IMR-90 (cell line): ENCODE measurements at regions not wholly inside any gene's neighbourhood (a gene's known extent, or its start where the extent isn't known, plus 50 kb on each side); places are given as distances from the start of the nearest gene placed in this dataset.

ENCODE experiments used
- ATAC-seq: fragments of 200-7000 bp; cut with Tn5 transposase; 2 replicates; pipeline ENCODE4 v1.9.1; 2020; ENCODE audit warnings: low read depth, mild to moderate bottlenecking, moderate library complexity
- BruUV-seq: library from RNA; stranded (reverse); fragments of 400-500 nt; replicated peaks from 2 replicates; lab custom pipeline; 2021; lab: Mats Ljungman, UMichigan
- CTCF ChIA-PET: fragments of 300-600 bp; formaldehyde crosslinking; extraction: SDS; loops from one replicate; lab custom pipeline; 2021; ENCODE audit warnings: antibody characterized with exemption; lab: Yijun Ruan, JAX
- POLR2A ChIA-PET: fragments of 300-600 bp; sonication (Branson Sonifier 250); formaldehyde crosslinking; loops from one replicate; lab custom pipeline; 2022; ENCODE audit warnings: antibody characterized with exemption; ENCODE audit not compliant: unreplicated experiment; lab: Charles Lee
- DNase-seq: peaks from one replicate; pipeline ENCODE4 v3.0.0; 2013
- H2AFZ ChIP-seq: replicated peaks from 2 replicates; pipeline ENCODE3; 2013; ENCODE audit warnings: low read length, mild to moderate bottlenecking; ENCODE audit not compliant: poor library complexity
- H2AK5ac ChIP-seq: 2 replicates; pipeline ENCODE4 v1.6.1; 2013; ENCODE audit warnings: low read depth, low read length, inconsistent platforms
- H2AK9ac ChIP-seq: replicated peaks from 2 replicates; pipeline ENCODE3; 2013; ENCODE audit warnings: mild to moderate bottlenecking, low read depth, low read length, moderate library complexity; ENCODE audit not compliant: poor library complexity
- H2BK120ac ChIP-seq: 2 replicates; pipeline ENCODE4 v1.6.1; 2013; ENCODE audit warnings: low read depth, low read length, inconsistent platforms
- H2BK15ac ChIP-seq: 3 replicates; pipeline ENCODE4 v1.6.1; 2013; ENCODE audit warnings: low read depth, low read length, inconsistent platforms
- H2BK20ac ChIP-seq: 2 replicates; pipeline ENCODE4 v1.6.1; 2013; ENCODE audit warnings: low read depth, mild to moderate bottlenecking, inconsistent platforms, low read length, moderate library complexity
- H2BK5ac ChIP-seq: 2 replicates; pipeline ENCODE4 v1.6.1; 2013; ENCODE audit warnings: mild to moderate bottlenecking, low read depth, low read length, inconsistent platforms; ENCODE audit not compliant: poor library complexity, severe bottlenecking
- H3K14ac ChIP-seq: replicated peaks from 2 replicates; pipeline ENCODE4 v1.6.1; 2013; ENCODE audit warnings: low read depth, low read length, inconsistent platforms
- H3K18ac ChIP-seq: 2 replicates; pipeline ENCODE4 v1.6.1; 2013; ENCODE audit warnings: low read depth, low read length, control low read depth
- H3K23ac ChIP-seq: 2 replicates; pipeline ENCODE4 v1.6.1; 2013; ENCODE audit warnings: low read depth, low read length, inconsistent platforms
- H3K27ac ChIP-seq: 2 replicates; pipeline ENCODE4 v1.5.1; 2013; ENCODE audit warnings: mild to moderate bottlenecking, control low read depth, low read length; ENCODE audit not compliant: insufficient read depth
- H3K27me3 ChIP-seq: 2 replicates; pipeline ENCODE4 v1.6.1; 2013; ENCODE audit warnings: low read length; ENCODE audit not compliant: control insufficient read depth, insufficient read depth
- H3K36me3 ChIP-seq: 2 replicates; pipeline ENCODE4 v1.6.1; 2013; ENCODE audit warnings: low read length, mixed read lengths; ENCODE audit not compliant: control insufficient read depth, insufficient read depth
- H3K4ac ChIP-seq: 2 replicates; pipeline ENCODE4 v1.6.1; 2013; ENCODE audit warnings: low read depth, low read length, inconsistent platforms
- H3K4me1 ChIP-seq: 2 replicates; pipeline ENCODE4 v1.6.1; 2013; ENCODE audit warnings: low read length, mixed read lengths; ENCODE audit not compliant: control insufficient read depth, insufficient read depth
- H3K4me2 ChIP-seq: 2 replicates; pipeline ENCODE4 v1.6.1; 2013; ENCODE audit warnings: low read depth, mild to moderate bottlenecking, control low read depth, low read length, moderate library complexity
- H3K4me3 ChIP-seq: 2 replicates; pipeline ENCODE4 v1.5.1; 2013; ENCODE audit warnings: low read depth, mild to moderate bottlenecking, control low read depth, low read length, moderate library complexity; ENCODE audit not compliant: insufficient read depth
- H3K56ac ChIP-seq: 2 replicates; pipeline ENCODE4 v1.6.1; 2013; ENCODE audit warnings: low read length, inconsistent platforms; ENCODE audit not compliant: insufficient read depth; ENCODE audit errors: extremely low read depth
- H3K79me1 ChIP-seq, 2 experiments: 2 replicates each; pipeline ENCODE4 v1.6.1; 2013; ENCODE audit warnings: low read length in 2 of 2, inconsistent platforms in 1 of 2, low read depth in 1 of 2
- H3K9ac ChIP-seq: 2 replicates; pipeline ENCODE4 v1.6.1; 2013; ENCODE audit warnings: low read depth, low read length, control low read depth
- H3K9me1 ChIP-seq: 2 replicates; pipeline ENCODE4 v1.6.1; 2013; ENCODE audit warnings: low read length, inconsistent platforms; ENCODE audit not compliant: insufficient read depth
- H3K9me3 ChIP-seq: 2 replicates; pipeline ENCODE4 v1.6.1; 2013; ENCODE audit warnings: low read length; ENCODE audit not compliant: control insufficient read depth, insufficient read depth
- H4K20me1 ChIP-seq: 2 replicates; pipeline ENCODE4 v1.6.1; 2013; ENCODE audit warnings: low read length, inconsistent platforms; ENCODE audit not compliant: insufficient read depth
- H4K5ac ChIP-seq: 2 replicates; pipeline ENCODE4 v1.6.1; 2013; ENCODE audit warnings: mild to moderate bottlenecking, low read depth, low read length, control low read depth
- H4K8ac ChIP-seq, 2 experiments: 2 replicates each; pipeline ENCODE4 v1.6.1; 2013; ENCODE audit warnings: low read depth in 2 of 2, low read length in 2 of 2, control low read depth in 1 of 2, inconsistent platforms in 1 of 2
- H4K91ac ChIP-seq: 2 replicates; pipeline ENCODE4 v1.6.1; 2013; ENCODE audit warnings: low read depth, low read length, inconsistent platforms; ENCODE audit not compliant: insufficient read depth
- MAFK ChIP-seq: IDR thresholded peaks from 2 replicates; pipeline ENCODE4 v1.6.1; 2012; ENCODE audit warnings: low read depth, low read length, improper control_type of control experiment
- RAD21 ChIP-seq: IDR thresholded peaks from 2 replicates; pipeline ENCODE4 v1.6.1; 2012; ENCODE audit warnings: low read length, improper control_type of control experiment
- WGBS, 2 experiments: methylation state at CpG; one replicate each; pipeline versions ENCODE4 v1.1.5 to v1.1.7; 2013; ENCODE audit warnings: missing lambda C conversion rate in 2 of 2; ENCODE audit not compliant: insufficient read length in 1 of 2; ENCODE audit errors: extremely low coverage in 2 of 2; 5-methylcytosine and 5-hydroxymethylcytosine counted together
- dilution Hi-C: fragments of 300-500 bp; cut with HindIII; formaldehyde crosslinking; loops from one replicate; pipeline ENCODE4 v1.14.3; 2018; ENCODE audit warnings: low sequenced_read_pairs; ENCODE audit not compliant: unreplicated experiment
- in situ Hi-C: fragments of 300-500 bp; cut with MboI; formaldehyde crosslinking; loops from 3 replicates; pipeline ENCODE4 v1.14.3; 2019; ENCODE audit warnings: low sequenced_read_pairs, inconsistent platforms, mixed read lengths
- intact Hi-C: fragments of 100-400 bp; cut with micrococcal nuclease; formaldehyde crosslinking; loops from 2 replicates; pipeline ENCODE4 v1.10.0; 2022

- no peaks in the 10 kb centered on the region for H3K36me3 ChIP-seq
- no peak overlapping the region for H4K8ac ChIP-seq
- no peaks in the 10 kb centered on the region for H3K9me1 ChIP-seq
- no peak overlapping the region for H2BK5ac ChIP-seq
- no peak overlapping the region for H2AK5ac ChIP-seq
- H3K9ac ChIP-seq = no peak overlapping the region
- CTCF ChIA-PET = no interaction called here
- intact Hi-C loops (loop anchor here (10.0 kb wide), 1 partner anchor 452 kb away; no protein-coding TSS in a partner anchor), in situ Hi-C loops (no loop called here), dilution Hi-C loops (no loop called here)
- DNase-seq (no peak), ATAC-seq (no peak)
- no peak overlapping the region for H3K23ac ChIP-seq
- H3K14ac ChIP-seq = no peak overlapping the region; the same call in 1 of the 2 replicates
- H3K56ac ChIP-seq = no peak overlapping the region
- H3K79me1 ChIP-seq = no peaks in the 10 kb centered on the region
- no peaks in the 10 kb centered on the region for H4K20me1 ChIP-seq
- no peak overlapping the region for H2AK9ac ChIP-seq
- no CpG with 5 or more reads among the region's 1 CpG for WGBS, 2 experiments
- no peak overlapping the region for H4K5ac ChIP-seq
- no peak overlapping the region for H3K4ac ChIP-seq
- H3K9me3 ChIP-seq = no peaks in the 10 kb centered on the region
- peak overlapping the region; percentile 37; the same call in 1 of the 2 replicates for H2BK20ac ChIP-seq
- peaks cover 5% of the 10 kb centered on the region; the same call in 1 of the 2 replicates for H3K4me1 ChIP-seq
- H2BK15ac ChIP-seq = no peak overlapping the region
- no peak overlapping the region for H4K91ac ChIP-seq
- H3K18ac ChIP-seq = no peak overlapping the region
- H3K4me2 ChIP-seq = no peak overlapping the region
- no peak for TF ChIP-seq RAD21
- TF ChIP-seq MAFK = no peak
- no peak overlapping the region for H2BK120ac ChIP-seq
- H3K27me3 ChIP-seq = no peaks in the 10 kb centered on the region
- H2AFZ ChIP-seq = no peak overlapping the region
- no peak overlapping the region for H3K27ac ChIP-seq
- no peak overlapping the region for H3K4me3 ChIP-seq
- POLR2A ChIA-PET = no interaction called here
- no TSS peak for BruUV-seq
Observed at GRCh38 chr5:143692342-143692741, 119.6 kb upstream of the HMHB1 start.
